Tibial nerve (tissue), 4 donors: ENCODE measurements at regions not wholly inside any gene's neighbourhood (a gene's known extent, or its start where the extent isn't known, plus 50 kb on each side); places are given as distances from the start of the nearest gene placed in this dataset.

Experiments used
- DNase-seq, 2 donors: peaks; one replicate each; pipeline ENCODE4 v3.0.0-alpha.2; 2019; ENCODE audit warnings: low spot score in 2 of 2
- H3K27ac ChIP-seq, 4 donors: fragments of 200-600 bp; sonication (generic) in 3 of 4; one replicate each; pipeline ENCODE4 v1.5.1; 2017 to 2019; ENCODE audit warnings: mild to moderate bottlenecking in 1 of 4
- H3K27me3 ChIP-seq, 2 donors: fragments of 200-600 bp; sonication (generic) in 1 of 2; one replicate each; pipeline versions ENCODE4 v1.5.1 to v1.6.0; 2017 to 2019
- H3K36me3 ChIP-seq, 3 donors: fragments of 200-600 bp; sonication (generic); one replicate each; pipeline ENCODE4 v1.5.1; 2018 to 2019
- H3K4me1 ChIP-seq, 4 donors: fragments of 200-600 bp; sonication (generic) in 3 of 4; one replicate each; pipeline ENCODE4 v1.5.1; 2017 to 2019
- H3K4me3 ChIP-seq, 4 donors: fragments of 200-600 bp; sonication (generic) in 3 of 4; one replicate each; pipeline ENCODE4 v1.5.1; 2017 to 2019; ENCODE audit warnings: mild to moderate bottlenecking in 1 of 4, moderate library complexity in 1 of 4
- H3K9me3 ChIP-seq, 4 donors: fragments of 200-600 bp; sonication (generic) in 3 of 4; one replicate each; pipeline ENCODE4 v1.5.1; 2017 to 2019
- CTCF ChIP-seq, 5 experiments: fragments of 200-600 bp in 3 of 5; fragments of 450-650 bp in 2 of 5; sonication (generic) in 3 of 5; IDR thresholded peaks; one replicate each; pipeline ENCODE4 v1.5.1; 2016 to 2019; ENCODE audit warnings: antibody characterized with exemption in 5 of 5, mild to moderate bottlenecking in 3 of 5, moderate library complexity in 2 of 5
- EP300 ChIP-seq, 2 donors: sonication (generic); formaldehyde crosslinking; IDR thresholded peaks; one replicate each; pipeline ENCODE4 v1.6.1; 2017; ENCODE audit warnings: antibody characterized with exemption in 2 of 2, mild to moderate bottlenecking in 1 of 2
- POLR2A ChIP-seq, 2 donors: fragments of 450-650 bp; IDR thresholded peaks; one replicate each; pipeline ENCODE4 v1.6.1; 2017; ENCODE audit warnings: antibody characterized with exemption in 2 of 2, mild to moderate bottlenecking in 2 of 2, moderate library complexity in 2 of 2
- WGBS, 2 donors: methylation state at CpG; one replicate each; pipeline ENCODE4 v1.1.5; 2018; 5-methylcytosine and 5-hydroxymethylcytosine counted together

DNA sequence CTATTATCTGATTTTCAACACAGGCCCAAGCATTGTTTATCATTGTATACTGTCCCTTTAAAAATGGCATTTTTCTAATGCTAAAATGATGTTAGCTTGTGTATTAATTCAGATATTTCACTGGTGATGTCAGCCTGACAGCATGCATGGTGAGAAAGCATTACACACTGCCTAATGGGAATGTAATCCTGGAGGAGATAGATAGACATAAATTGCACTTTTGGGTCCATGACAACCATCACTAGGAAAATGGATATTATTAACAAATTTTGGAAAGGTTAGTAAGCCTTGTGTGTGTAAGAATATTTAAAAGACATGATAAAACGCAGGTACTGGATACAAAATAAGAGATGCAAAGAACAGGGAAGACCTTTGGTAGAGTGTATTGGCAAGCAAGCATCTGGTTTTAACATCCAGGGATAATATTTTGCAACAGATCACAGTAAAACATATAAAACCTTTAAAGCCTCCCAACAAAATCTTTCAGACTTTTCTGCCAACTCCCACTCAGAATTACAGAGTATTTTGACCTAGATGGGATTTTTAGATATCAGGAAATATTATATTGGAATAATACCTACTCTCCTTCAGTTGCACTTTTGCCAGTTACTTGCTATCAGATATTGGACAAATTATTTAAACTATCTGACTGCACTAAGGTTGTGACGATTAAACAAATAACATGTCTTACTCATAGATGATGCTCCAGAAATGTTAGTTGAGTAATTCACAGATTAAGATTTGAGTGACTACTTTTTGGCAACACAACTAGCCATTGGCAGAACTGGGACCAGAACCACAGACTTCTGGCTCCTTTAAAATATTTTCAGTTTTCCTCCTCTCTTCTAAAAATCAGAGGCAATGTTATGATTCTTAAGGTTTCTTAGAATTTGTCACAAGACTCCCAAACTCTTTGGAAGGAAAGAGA lies 291.6 kb upstream of the SEMA3C start:
- H3K36me3 ChIP-seq, result no peaks in the 10 kb centered on the region
- peaks cover 0 to 13% (median 0%) of the 10 kb centered on the region in 4 donors for H3K4me1 ChIP-seq
- TF ChIP-seq EP300 (IDR thresholded peaks at IDR 0.05), result no peak
- no peak for TF ChIP-seq CTCF (IDR thresholded peaks at IDR 0.05)
- no peak for TF ChIP-seq POLR2A (IDR thresholded peaks at IDR 0.05)
- no peak overlapping the region for H3K4me3 ChIP-seq
- DNase-seq, result no peak
- WGBS, 2 donors, result 44 to 57% methylated on average over 2 of the region's 2 CpGs
- H3K27ac ChIP-seq, result no peak overlapping the region
- no peaks in the 10 kb centered on the region for H3K9me3 ChIP-seq
- no peaks in the 10 kb centered on the region for H3K27me3 ChIP-seq

DNA sequence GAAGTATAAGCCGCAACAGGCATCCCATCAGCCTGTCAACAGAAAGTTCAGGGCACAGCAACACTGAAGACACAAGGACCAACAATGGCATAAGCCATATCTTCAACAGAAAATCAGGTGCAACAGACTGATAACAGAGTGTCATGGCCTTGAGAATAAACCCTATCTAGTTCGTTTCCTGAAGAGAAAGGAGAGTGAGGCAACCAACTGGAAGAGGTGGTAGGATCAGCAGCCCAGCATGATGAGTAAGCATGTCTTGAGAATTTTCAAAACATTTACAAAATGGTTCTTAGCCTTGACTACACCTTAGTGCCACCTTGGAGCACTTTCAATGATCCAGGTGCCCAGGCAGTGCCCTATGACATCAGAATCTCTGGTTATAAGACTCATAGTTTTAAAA lies 290.2 kb upstream of the SEMA3C start:
- H3K36me3 ChIP-seq, result no peaks in the 10 kb centered on the region
- 75 to 87% methylated on average over 2 of the region's 2 CpGs for WGBS, 2 donors
- H3K27ac ChIP-seq, result no peak overlapping the region
- H3K4me3 ChIP-seq, result no peak overlapping the region
- no peak for TF ChIP-seq CTCF (IDR thresholded peaks at IDR 0.05)
- no peak for TF ChIP-seq POLR2A (IDR thresholded peaks at IDR 0.05)
- no peak for TF ChIP-seq EP300 (IDR thresholded peaks at IDR 0.05)
- no peaks in the 10 kb centered on the region for H3K27me3 ChIP-seq
- H3K9me3 ChIP-seq, result no peaks in the 10 kb centered on the region
- H3K4me1 ChIP-seq, result peaks cover 0 to 13% (median 0%) of the 10 kb centered on the region in 4 donors
- no peak for DNase-seq

- H3K27ac ChIP-seq, result no peak overlapping the region
- TF ChIP-seq EP300 (IDR thresholded peaks at IDR 0.05) (no peak), CTCF (IDR thresholded peaks at IDR 0.05) (no peak), POLR2A (IDR thresholded peaks at IDR 0.05) (no peak)
- H3K36me3 ChIP-seq, result no peaks in the 10 kb centered on the region
- no peaks in the 10 kb centered on the region for H3K9me3 ChIP-seq
- H3K27me3 ChIP-seq, result no peaks in the 10 kb centered on the region
- 39 to 51% methylated on average over 5 of the region's 5 CpGs for WGBS, 2 donors
- H3K4me3 ChIP-seq, result no peak overlapping the region
- peaks cover 0 to 13% (median 0%) of the 10 kb centered on the region in 4 donors for H3K4me1 ChIP-seq
- DNase-seq, result no peak
Observed at GRCh38 chr7:81207801-81208200, 288.9 kb upstream of the SEMA3C start.

- H3K9me3 ChIP-seq, result no peaks in the 10 kb centered on the region
- WGBS, 2 donors, result 90 to 95% methylated on average over 2 of the region's 2 CpGs
- H3K4me1 ChIP-seq, result peaks cover 0 to 13% (median 0%) of the 10 kb centered on the region in 4 donors
- H3K36me3 ChIP-seq, result no peaks in the 10 kb centered on the region
- no peak for TF ChIP-seq EP300 (IDR thresholded peaks at IDR 0.05)
- TF ChIP-seq POLR2A (IDR thresholded peaks at IDR 0.05), result no peak
- TF ChIP-seq CTCF (IDR thresholded peaks at IDR 0.05), result no peak
- H3K4me3 ChIP-seq, result no peak overlapping the region
- H3K27ac ChIP-seq, result no peak overlapping the region
- no peak for DNase-seq
- no peaks in the 10 kb centered on the region for H3K27me3 ChIP-seq
Observed at GRCh38 chr7:81206667-81207360, 288.0 kb upstream of the SEMA3C start.

GRCh38 chr7:81206217-81206616 lies 287.4 kb upstream of the SEMA3C start:
- Histone ChIP-seq H3K9me3 (no peaks in the 10 kb centered on the region), H3K27me3 (no peaks in the 10 kb centered on the region), H3K4me3 (no peak overlapping the region), H3K27ac (no peak overlapping the region), H3K36me3 (no peaks in the 10 kb centered on the region), H3K4me1 (peaks cover 0 to 10% (median 0%) of the 10 kb centered on the region in 4 donors)
- DNase-seq, result no peak
- WGBS, 2 donors, result 91 to 94% methylated on average over 3 of the region's 3 CpGs
- TF ChIP-seq POLR2A (IDR thresholded peaks at IDR 0.05) (no peak), CTCF (IDR thresholded peaks at IDR 0.05) (no peak), EP300 (IDR thresholded peaks at IDR 0.05) (no peak)
